Adrenal gland (tissue), 9 donors: ENCODE measurements at regions not wholly inside any gene's neighbourhood (a gene's known extent, or its start where the extent isn't known, plus 50 kb on each side); places are given as distances from the start of the nearest gene placed in this dataset.

ENCODE experiments used
- DNase-seq, 7 donors: peaks; one replicate each; pipeline ENCODE4 v3.0.0-alpha.2; 2019 to 2020
- H3K27ac ChIP-seq, 5 donors: fragments of 200-600 bp; sonication (generic) in 4 of 5; 1 replicate in 3 of 5; 2 replicates in 2 of 5; pipeline versions ENCODE4 v1.5.1 to v1.8.0; 2016 to 2020; ENCODE audit warnings: mild to moderate bottlenecking in 1 of 5
- H3K27me3 ChIP-seq: fragments of 200-600 bp; 2 replicates; pipeline ENCODE4 v1.8.0; 2021
- H3K36me3 ChIP-seq, 2 donors: fragments of 200-600 bp; replicated peaks in 1 of 2; 1 replicate in 1 of 2; 2 replicates in 1 of 2; pipeline versions ENCODE4 v1.5.1 to v1.8.0; 2018 to 2022
- H3K4me1 ChIP-seq, 2 donors: fragments of 200-600 bp; replicated peaks in 1 of 2; 1 replicate in 1 of 2; 2 replicates in 1 of 2; pipeline versions ENCODE4 v1.5.1 to v1.8.0; 2018 to 2021
- H3K4me3 ChIP-seq, 4 donors: fragments of 200-600 bp; sonication (generic) in 3 of 4; one replicate each; pipeline ENCODE4 v1.5.1; 2016 to 2018
- H3K9me3 ChIP-seq, 3 donors: fragments of 200-600 bp; sonication (generic) in 1 of 3; replicated peaks in 1 of 3; 1 replicate in 2 of 3; 2 replicates in 1 of 3; pipeline versions ENCODE4 v1.5.1 to v1.8.0; 2016 to 2021
- POLR2A ChIP-seq, 2 donors: fragments of 450-650 bp; IDR thresholded peaks; one replicate each; pipeline ENCODE4 v1.6.1; 2017; ENCODE audit warnings: antibody characterized with exemption in 2 of 2, mild to moderate bottlenecking in 2 of 2, moderate library complexity in 1 of 2
- WGBS, 4 donors: extraction: QIAGEN DNeasy Blood & Tissue Kit in 2 of 4; methylation state at CpG; one replicate each; pipeline versions ENCODE4 v1.1.5 to v1.1.7; 2013 to 2017; 5-methylcytosine and 5-hydroxymethylcytosine counted together
- intact Hi-C, 2 donors: fragments of 100-400 bp; cut with DNase I; formaldehyde crosslinking; loops; one replicate each; pipeline versions ENCODE4 v1.14.1 to v1.15.0; 2022 to 2023
- TF ChIP-seq, protein P1 (sequence below), 6 experiments: fragments of 450-650 bp in 4 of 6; fragments of 200-600 bp in 2 of 6; sonication (generic) in 1 of 6; IDR thresholded peaks; 1 replicate in 5 of 6; 2 replicates in 1 of 6; pipeline versions ENCODE4 v1.5.1 to v1.8.0; 2016 to 2021; ENCODE audit warnings: antibody characterized with exemption in 6 of 6, mild to moderate bottlenecking in 2 of 6, moderate library complexity in 1 of 6
- donor health status: healthy with polysubstance abuse.
- donor health status: Bipolar disorder and iron deficiency.
- donor health status: DM: yes; HTN: yes; CAD: no.
- donor health status: DM: no; HTN: no; CAD: no.
- donor health status: DM: no; HTN: no; CAD: no.

GRCh38 chr6:80531681-80532619 is 425.5 kb downstream of the BCKDHB start:
- no peaks in the 10 kb centered on the region for H3K27me3 ChIP-seq
- no peaks in the 10 kb centered on the region for H3K36me3 ChIP-seq
- H3K4me3 ChIP-seq, result no peak overlapping the region
- no peak for DNase-seq
- no peak for TF ChIP-seq POLR2A (IDR thresholded peaks at IDR 0.05)
- TF ChIP-seq, protein P1, sequence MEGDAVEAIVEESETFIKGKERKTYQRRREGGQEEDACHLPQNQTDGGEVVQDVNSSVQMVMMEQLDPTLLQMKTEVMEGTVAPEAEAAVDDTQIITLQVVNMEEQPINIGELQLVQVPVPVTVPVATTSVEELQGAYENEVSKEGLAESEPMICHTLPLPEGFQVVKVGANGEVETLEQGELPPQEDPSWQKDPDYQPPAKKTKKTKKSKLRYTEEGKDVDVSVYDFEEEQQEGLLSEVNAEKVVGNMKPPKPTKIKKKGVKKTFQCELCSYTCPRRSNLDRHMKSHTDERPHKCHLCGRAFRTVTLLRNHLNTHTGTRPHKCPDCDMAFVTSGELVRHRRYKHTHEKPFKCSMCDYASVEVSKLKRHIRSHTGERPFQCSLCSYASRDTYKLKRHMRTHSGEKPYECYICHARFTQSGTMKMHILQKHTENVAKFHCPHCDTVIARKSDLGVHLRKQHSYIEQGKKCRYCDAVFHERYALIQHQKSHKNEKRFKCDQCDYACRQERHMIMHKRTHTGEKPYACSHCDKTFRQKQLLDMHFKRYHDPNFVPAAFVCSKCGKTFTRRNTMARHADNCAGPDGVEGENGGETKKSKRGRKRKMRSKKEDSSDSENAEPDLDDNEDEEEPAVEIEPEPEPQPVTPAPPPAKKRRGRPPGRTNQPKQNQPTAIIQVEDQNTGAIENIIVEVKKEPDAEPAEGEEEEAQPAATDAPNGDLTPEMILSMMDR (IDR thresholded peaks at IDR 0.05), result no peak
- H3K27ac ChIP-seq, result no peak overlapping the region
- 77 to 80% (median 79%) methylated on average over 4 of the region's 4 CpGs for WGBS, 4 donors
- intact Hi-C loops, result no loop called here
- H3K9me3 ChIP-seq, result no peaks in the 10 kb centered on the region
- H3K4me1 ChIP-seq, result no peaks in the 10 kb centered on the region

GRCh38 chr6:80530103-80530502 is 423.6 kb downstream of the BCKDHB start:
- 73 to 84% (median 79%) methylated on average over 3 of the region's 3 CpGs for WGBS, 4 donors
- intact Hi-C loops, result no loop called here
- H3K4me1 ChIP-seq, result no peaks in the 10 kb centered on the region

DNA sequence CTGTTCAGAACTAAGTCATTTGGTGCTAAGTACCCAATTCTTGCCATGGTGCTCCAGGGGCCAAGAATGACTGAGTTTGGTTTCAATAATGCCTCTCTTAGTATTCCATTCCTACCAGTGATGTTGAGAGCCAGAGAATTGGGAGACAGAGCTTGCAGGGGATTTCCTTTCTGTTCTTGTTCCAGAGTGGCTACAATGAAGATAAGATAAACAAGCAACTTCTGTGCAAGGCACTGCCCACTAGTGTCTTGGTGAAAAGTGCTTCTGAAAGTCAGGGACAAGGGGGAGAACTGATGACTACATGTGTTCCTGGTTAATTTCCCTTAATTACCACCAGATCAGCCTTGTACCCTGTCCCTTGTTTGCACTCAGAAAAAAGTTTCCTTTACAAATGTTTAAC is 421.6 kb downstream of the BCKDHB start:
- Histone ChIP-seq H3K27me3 (no peaks in the 10 kb centered on the region), H3K9me3 (no peaks in the 10 kb centered on the region), H3K4me1 (no peaks in the 10 kb centered on the region), H3K27ac (no peak overlapping the region), H3K4me3 (no peak overlapping the region), H3K36me3 (no peaks in the 10 kb centered on the region)
- intact Hi-C loops, result no loop called here
- no peak for DNase-seq
- TF ChIP-seq, protein P1 (IDR thresholded peaks at IDR 0.05), result no peak
- TF ChIP-seq POLR2A (IDR thresholded peaks at IDR 0.05), result no peak

More at GRCh38 chr6:80530103-80530502, 423.6 kb downstream of the BCKDHB start:
- H3K9me3 ChIP-seq, result no peaks in the 10 kb centered on the region
- no peak overlapping the region for H3K27ac ChIP-seq
- H3K27me3 ChIP-seq, result no peaks in the 10 kb centered on the region
- H3K4me3 ChIP-seq, result no peak overlapping the region
- TF ChIP-seq, protein P1 (IDR thresholded peaks at IDR 0.05), result no peak
- no peak for TF ChIP-seq POLR2A (IDR thresholded peaks at IDR 0.05)
- H3K36me3 ChIP-seq, result no peaks in the 10 kb centered on the region
- no peak for DNase-seq

DNA sequence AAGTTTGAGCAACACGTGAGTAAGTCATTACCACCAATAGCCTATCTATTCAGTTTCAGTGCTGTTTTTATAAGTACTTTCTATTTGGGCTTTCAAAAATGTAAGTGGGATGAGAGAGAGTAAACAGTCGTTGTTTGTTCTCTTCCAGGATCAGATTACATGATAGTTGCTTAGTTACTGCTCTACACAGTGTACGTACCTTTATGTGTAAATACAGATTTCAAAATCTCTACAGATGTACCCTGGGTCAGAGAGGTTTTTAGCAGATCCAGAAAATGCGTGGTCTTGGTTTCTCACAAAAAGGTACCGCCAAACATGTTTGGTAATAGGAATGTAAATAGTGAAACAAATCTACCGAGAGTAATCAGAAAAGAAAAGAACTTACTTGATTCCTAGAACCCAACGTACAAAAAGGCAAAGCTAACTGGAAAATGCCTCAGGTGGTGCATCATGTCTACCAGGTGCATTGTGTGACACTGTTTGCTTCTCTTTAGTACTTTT is 421.1 kb downstream of the BCKDHB start:
- no peak for DNase-seq
- 67 to 77% (median 70%) methylated on average over 7 of the region's 7 CpGs for WGBS, 4 donors
- H3K36me3 ChIP-seq, result no peaks in the 10 kb centered on the region
- TF ChIP-seq, protein P1 (IDR thresholded peaks at IDR 0.05), result no peak
- no peak for TF ChIP-seq POLR2A (IDR thresholded peaks at IDR 0.05)
- no peaks in the 10 kb centered on the region for H3K4me1 ChIP-seq
- H3K4me3 ChIP-seq, result no peak overlapping the region
- H3K27me3 ChIP-seq, result no peaks in the 10 kb centered on the region
- H3K27ac ChIP-seq, result no peak overlapping the region
- intact Hi-C loops, result no loop called here
- H3K9me3 ChIP-seq, result no peaks in the 10 kb centered on the region
